ENCODE measurements at regions not wholly inside any gene's neighbourhood (a gene's known extent, or its start where the extent isn't known, plus 50 kb on each side); places are given as distances from the start of the nearest gene placed in this dataset.

- CTCF ChIA-PET, result interaction anchor here (0.6 kb wide), 1 partner anchor 177 kb away, joined by 3 read pairs; no protein-coding TSS in a partner anchor
Observed at GRCh38 chr12:105423237-105423636, 92.7 kb downstream of the C12orf75 start.

GRCh38 chr12:105423921-105424320 lies 93.4 kb downstream of the C12orf75 start:
- TF ChIP-seq TARDBP (IDR thresholded peaks at IDR 0.05) (no peak), SUZ12 (IDR thresholded peaks at IDR 0.05) (no peak), SP1 (IDR thresholded peaks at IDR 0.05) (no peak), ELF4 (IDR thresholded peaks at IDR 0.05) (no peak), HDGF (IDR thresholded peaks at IDR 0.05; ENCODE audit: borderline replicate concordance) (no peak), BHLHE40 (IDR thresholded peaks at IDR 0.05; ENCODE audit: borderline replicate concordance) (no peak), NFRKB (IDR thresholded peaks at IDR 0.05) (no peak), FOXM1 (IDR thresholded peaks at IDR 0.05; ENCODE audit: borderline replicate concordance) (no peak), FOXK2 (IDR thresholded peaks at IDR 0.05) (no peak), L3MBTL2 (conservative IDR thresholded peaks at IDR 0.05) (no peak), LEF1 (IDR thresholded peaks at IDR 0.05; ENCODE audit: borderline replicate concordance) (no peak), ARNT (IDR thresholded peaks at IDR 0.05) (no peak), ZNF384 (IDR thresholded peaks at IDR 0.05) (no peak), FOXA1 (IDR thresholded peaks at IDR 0.05) (no peak), CTBP1 (IDR thresholded peaks at IDR 0.05; ENCODE audit: borderline replicate concordance) (no peak)
- TF ChIP-seq, protein P1, sequence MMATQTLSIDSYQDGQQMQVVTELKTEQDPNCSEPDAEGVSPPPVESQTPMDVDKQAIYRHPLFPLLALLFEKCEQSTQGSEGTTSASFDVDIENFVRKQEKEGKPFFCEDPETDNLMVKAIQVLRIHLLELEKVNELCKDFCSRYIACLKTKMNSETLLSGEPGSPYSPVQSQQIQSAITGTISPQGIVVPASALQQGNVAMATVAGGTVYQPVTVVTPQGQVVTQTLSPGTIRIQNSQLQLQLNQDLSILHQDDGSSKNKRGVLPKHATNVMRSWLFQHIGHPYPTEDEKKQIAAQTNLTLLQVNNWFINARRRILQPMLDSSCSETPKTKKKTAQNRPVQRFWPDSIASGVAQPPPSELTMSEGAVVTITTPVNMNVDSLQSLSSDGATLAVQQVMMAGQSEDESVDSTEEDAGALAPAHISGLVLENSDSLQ (IDR thresholded peaks at IDR 0.05), result no peak
- DNase-seq (ENCODE audit: extremely low spot score), result no peak
- CTCF ChIA-PET, result interaction anchor here (0.6 kb wide), 1 partner anchor 176 kb away, joined by 3 read pairs; no protein-coding TSS in a partner anchor
- POLR2A ChIA-PET, result no interaction called here

More at GRCh38 chr12:105423237-105423636, 92.7 kb downstream of the C12orf75 start:
- no peak for DNase-seq (ENCODE audit: extremely low spot score)
- no peak for TF ChIP-seq ZNF384 (IDR thresholded peaks at IDR 0.05)
- no peak for TF ChIP-seq FOXK2 (IDR thresholded peaks at IDR 0.05)
- TF ChIP-seq BHLHE40 (IDR thresholded peaks at IDR 0.05; ENCODE audit: borderline replicate concordance), result no peak
- TF ChIP-seq LEF1 (IDR thresholded peaks at IDR 0.05; ENCODE audit: borderline replicate concordance), result no peak
- no peak for TF ChIP-seq SUZ12 (IDR thresholded peaks at IDR 0.05)
- TF ChIP-seq FOXA1 (IDR thresholded peaks at IDR 0.05), result no peak
- no peak for TF ChIP-seq HDGF (IDR thresholded peaks at IDR 0.05; ENCODE audit: borderline replicate concordance)
- no peak for TF ChIP-seq ARNT (IDR thresholded peaks at IDR 0.05)
- no peak for TF ChIP-seq CTBP1 (IDR thresholded peaks at IDR 0.05; ENCODE audit: borderline replicate concordance)
- TF ChIP-seq, protein P1 (IDR thresholded peaks at IDR 0.05), result no peak
- TF ChIP-seq L3MBTL2 (conservative IDR thresholded peaks at IDR 0.05), result no peak
- no peak for TF ChIP-seq NFRKB (IDR thresholded peaks at IDR 0.05)
- POLR2A ChIA-PET, result no interaction called here

GRCh38 chr12:105425254-105426174 lies 95.0 kb downstream of the C12orf75 start:
- CTCF ChIA-PET, result interaction anchor here (0.6 kb wide), 1 partner anchor 73 kb away, joined by 3 read pairs; no protein-coding TSS in a partner anchor
- TF ChIP-seq BHLHE40 (IDR thresholded peaks at IDR 0.05; ENCODE audit: borderline replicate concordance) (no peak), CTBP1 (IDR thresholded peaks at IDR 0.05; ENCODE audit: borderline replicate concordance) (no peak), FOXK2 (IDR thresholded peaks at IDR 0.05) (no peak), LEF1 (IDR thresholded peaks at IDR 0.05; ENCODE audit: borderline replicate concordance) (no peak), ELF4 (IDR thresholded peaks at IDR 0.05) (no peak), FOXA1 (IDR thresholded peaks at IDR 0.05) (no peak), ZNF384 (IDR thresholded peaks at IDR 0.05) (no peak), TARDBP (IDR thresholded peaks at IDR 0.05) (no peak), FOXM1 (IDR thresholded peaks at IDR 0.05; ENCODE audit: borderline replicate concordance) (no peak)
- TF ChIP-seq, protein P1 (IDR thresholded peaks at IDR 0.05), result no peak
- no peak for DNase-seq (ENCODE audit: extremely low spot score)
- POLR2A ChIA-PET, result no interaction called here

- CTCF ChIA-PET, result no interaction called here
- no peak for TF ChIP-seq ZNF384 (IDR thresholded peaks at IDR 0.05)
- POLR2A ChIA-PET, result no interaction called here
- no peak for DNase-seq (ENCODE audit: extremely low spot score)
Observed at GRCh38 chr12:105426766-105427165, 96.3 kb downstream of the C12orf75 start.

DNA sequence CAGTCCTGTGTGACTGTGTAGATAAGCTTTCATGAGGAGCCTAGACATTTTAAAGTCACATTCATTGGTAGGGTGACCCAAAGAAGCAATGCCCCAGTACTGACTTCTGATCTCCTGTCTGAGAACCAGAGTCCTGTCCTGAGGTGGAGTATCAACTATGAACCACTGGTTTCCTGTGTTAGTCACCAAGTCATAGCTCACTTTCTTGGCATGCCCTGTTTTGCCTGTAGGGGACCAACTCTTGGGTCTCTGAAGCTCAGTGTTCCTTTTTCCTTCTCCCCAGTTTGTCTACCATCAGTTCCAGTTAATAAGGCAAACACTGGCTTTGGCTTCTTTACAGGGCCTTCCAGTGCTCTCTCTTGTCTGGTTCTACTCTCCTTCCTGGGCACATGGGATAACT lies 97.4 kb downstream of the C12orf75 start:
- CTCF ChIA-PET, result interaction anchor here (0.5 kb wide), 1 partner anchor 182 kb away, joined by 3 read pairs; no protein-coding TSS in a partner anchor
- TF ChIP-seq LEF1 (IDR thresholded peaks at IDR 0.05; ENCODE audit: borderline replicate concordance) (no peak), SUZ12 (IDR thresholded peaks at IDR 0.05) (no peak), FOXK2 (IDR thresholded peaks at IDR 0.05) (no peak), BHLHE40 (IDR thresholded peaks at IDR 0.05; ENCODE audit: borderline replicate concordance) (no peak), NFRKB (IDR thresholded peaks at IDR 0.05) (no peak)
- DNase-seq (ENCODE audit: extremely low spot score), result no peak
- POLR2A ChIA-PET, result no interaction called here

- no peak for DNase-seq (ENCODE audit: extremely low spot score)
- ChIA-PET CTCF (no interaction called here), POLR2A (no interaction called here)
- TF ChIP-seq SP1 (IDR thresholded peaks at IDR 0.05) (no peak), TARDBP (IDR thresholded peaks at IDR 0.05) (no peak), HDGF (IDR thresholded peaks at IDR 0.05; ENCODE audit: borderline replicate concordance) (no peak), LEF1 (IDR thresholded peaks at IDR 0.05; ENCODE audit: borderline replicate concordance) (no peak), FOXM1 (IDR thresholded peaks at IDR 0.05; ENCODE audit: borderline replicate concordance) (no peak), NFRKB (IDR thresholded peaks at IDR 0.05) (no peak), ELF4 (IDR thresholded peaks at IDR 0.05) (no peak), ZNF384 (IDR thresholded peaks at IDR 0.05) (no peak), ARNT (IDR thresholded peaks at IDR 0.05) (no peak), BHLHE40 (IDR thresholded peaks at IDR 0.05; ENCODE audit: borderline replicate concordance) (no peak), CTBP1 (IDR thresholded peaks at IDR 0.05; ENCODE audit: borderline replicate concordance) (no peak), L3MBTL2 (conservative IDR thresholded peaks at IDR 0.05) (no peak), FOXK2 (IDR thresholded peaks at IDR 0.05) (no peak)
- TF ChIP-seq, protein P1 (IDR thresholded peaks at IDR 0.05), result no peak
Observed at GRCh38 chr12:105428793-105429395, 98.4 kb downstream of the C12orf75 start.
